A673 (cell line): ENCODE measurements at regions not wholly inside any gene's neighbourhood (a gene's known extent, or its start where the extent isn't known, plus 50 kb on each side); places are given as distances from the start of the nearest gene placed in this dataset.

Source experiments
- BruUV-seq: library from RNA; stranded (reverse); fragments of 400-500 nt; replicated peaks from 2 replicates; lab custom pipeline; 2021; lab: Mats Ljungman, UMichigan
- CTCF ChIA-PET: fragments of 300-600 bp; sonication (Branson Sonifier 250); formaldehyde crosslinking; loops from one replicate; lab custom pipeline; 2022; ENCODE audit warnings: antibody characterized with exemption; lab: Charles Lee
- POLR2A ChIA-PET: fragments of 300-600 bp; sonication (Branson Sonifier 250); formaldehyde crosslinking; loops from one replicate; lab custom pipeline; 2022; ENCODE audit warnings: antibody characterized with exemption; ENCODE audit not compliant: low non-redundant PET; lab: Charles Lee
- DNase-seq: peaks from one replicate; pipeline ENCODE4 v3.0.0-alpha.2; 2015; ENCODE audit warnings: low spot score
- H3K27ac ChIP-seq: fragments of 200-600 bp; sonication (generic); 2 replicates; pipeline ENCODE4 v1.5.1; 2016; ENCODE audit warnings: mixed run types, low read depth, mild to moderate bottlenecking, mixed read lengths, antibody characterized with exemption, low read length; ENCODE audit not compliant: poor library complexity, severe bottlenecking
- H3K27me3 ChIP-seq: fragments of 200-600 bp; sonication (generic); replicated peaks from 2 replicates; pipeline ENCODE4 v1.6.1; 2017; ENCODE audit warnings: mixed run types, low read depth, mild to moderate bottlenecking, mixed read lengths, antibody characterized with exemption, low read length; ENCODE audit not compliant: insufficient read depth, poor library complexity
- H3K36me3 ChIP-seq: fragments of 200-600 bp; sonication (generic); 2 replicates; pipeline ENCODE4 v1.6.1; 2016; ENCODE audit warnings: mixed run types, mild to moderate bottlenecking, mixed read lengths, antibody characterized with exemption, low read length; ENCODE audit not compliant: insufficient read depth, poor library complexity, severe bottlenecking
- H3K4me1 ChIP-seq: fragments of 200-600 bp; sonication (generic); 2 replicates; pipeline ENCODE4 v1.6.1; 2017; ENCODE audit warnings: mixed run types, mild to moderate bottlenecking, mixed read lengths, antibody characterized with exemption, low read length; ENCODE audit not compliant: insufficient read depth, poor library complexity, severe bottlenecking
- H3K4me3 ChIP-seq: fragments of 200-600 bp; sonication (generic); 2 replicates; pipeline ENCODE4 v1.5.1; 2016; ENCODE audit warnings: low read depth, mixed run types, mild to moderate bottlenecking, mixed read lengths, low read length; ENCODE audit not compliant: poor library complexity, severe bottlenecking
- H3K9me3 ChIP-seq: fragments of 200-600 bp; sonication (generic); 2 replicates; pipeline ENCODE4 v1.6.1; 2016; ENCODE audit warnings: mixed run types, low read depth, mild to moderate bottlenecking, mixed read lengths, antibody characterized with exemption, low read length; ENCODE audit not compliant: poor library complexity, severe bottlenecking
- CTCF ChIP-seq: fragments of 300-800, 200-600 bp; sonication (generic); conservative IDR thresholded peaks from 2 replicates; pipeline ENCODE4 v1.5.1; 2017; ENCODE audit warnings: low read depth, mild to moderate bottlenecking, antibody characterized with exemption, low read length, moderate library complexity, mixed read lengths
- EZH2 ChIP-seq: fragments of 200-600 bp; sonication (generic); IDR thresholded peaks from 2 replicates; pipeline ENCODE4 v1.6.1; 2017; ENCODE audit warnings: borderline replicate concordance, low read depth, mild to moderate bottlenecking, mixed read lengths, antibody characterized with exemption, low read length; ENCODE audit not compliant: poor library complexity, severe bottlenecking
- intact Hi-C: fragments of 100-400 bp; cut with micrococcal nuclease; formaldehyde crosslinking; loops from one replicate; pipeline ENCODE4 v1.10.0; 2022; ENCODE audit not compliant: unreplicated experiment

GRCh38 chr6:14996892-14997291, 249.0 kb upstream of the JARID2 start:
- intact Hi-C loops, result no loop called here
- CTCF ChIA-PET, result no interaction called here
- POLR2A ChIA-PET, result no interaction called here

GRCh38 chr6:14997507-14997906, 248.4 kb upstream of the JARID2 start:
- POLR2A ChIA-PET, result interaction anchor here (0.7 kb wide), 1 partner anchor 49 kb away, joined by 10 read pairs; no protein-coding TSS in a partner anchor

More at GRCh38 chr6:14996892-14997291, 249.0 kb upstream of the JARID2 start:
- no peak for DNase-seq
- no TSS peak for BruUV-seq
- Histone ChIP-seq H3K27ac (no peak overlapping the region), H3K36me3 (no peaks in the 10 kb centered on the region), H3K9me3 (no peaks in the 10 kb centered on the region), H3K4me1 (peaks cover 14% of the 10 kb centered on the region), H3K4me3 (no peak overlapping the region), H3K27me3 (no peaks in the 10 kb centered on the region)
- TF ChIP-seq EZH2 (no peak), CTCF (no peak)

GRCh38 chr6:14999106-14999505, 246.8 kb upstream of the JARID2 start:
- intact Hi-C loops, result no loop called here
- TF ChIP-seq EZH2, result no peak
- no peak for TF ChIP-seq CTCF
- POLR2A ChIA-PET, result no interaction called here
- Histone ChIP-seq H3K4me1 (peaks cover 21% of the 10 kb centered on the region), H3K27me3 (no peaks in the 10 kb centered on the region), H3K4me3 (no peak overlapping the region), H3K9me3 (no peaks in the 10 kb centered on the region), H3K27ac (no peak overlapping the region), H3K36me3 (no peaks in the 10 kb centered on the region)
- no peak for DNase-seq
- CTCF ChIA-PET, result no interaction called here
- BruUV-seq, result no TSS peak

More at GRCh38 chr6:14997507-14997906, 248.4 kb upstream of the JARID2 start:
- intact Hi-C loops, result no loop called here
- CTCF ChIA-PET, result no interaction called here
- Histone ChIP-seq H3K4me1 (peaks cover 20% of the 10 kb centered on the region), H3K9me3 (no peaks in the 10 kb centered on the region), H3K27me3 (no peaks in the 10 kb centered on the region), H3K27ac (no peak overlapping the region), H3K36me3 (no peaks in the 10 kb centered on the region), H3K4me3 (no peak overlapping the region)
- DNase-seq, result no peak
- TF ChIP-seq EZH2 (no peak), CTCF (no peak)
- BruUV-seq, result no TSS peak
